SK-N-MC (cell line): ENCODE measurements at regions not wholly inside any gene's neighbourhood (a gene's known extent, or its start where the extent isn't known, plus 50 kb on each side); places are given as distances from the start of the nearest gene placed in this dataset.
A peak's percentile ranks its signal among the peaks of the same experiment; 100 is the strongest.

ENCODE experiments used
- DNase-seq: peaks from one replicate; pipeline ENCODE4 v3.0.0-alpha.2; 2011; ENCODE audit warnings: low read depth, low spot score
- H3K27ac ChIP-seq: fragments of 200-600 bp; sonication (generic); 2 replicates; pipeline ENCODE4 v1.5.1; 2016; ENCODE audit warnings: mixed run types
- H3K36me3 ChIP-seq: fragments of 200-600 bp; sonication (generic); 2 replicates; pipeline ENCODE4 v1.6.1; 2017; ENCODE audit warnings: antibody characterized with exemption, low read length, mixed read lengths; ENCODE audit not compliant: insufficient read depth
- H3K4me3 ChIP-seq: fragments of 200-600 bp; sonication (generic); 2 replicates; pipeline ENCODE4 v1.5.1; 2016
- H3K9ac ChIP-seq: fragments of 200-600 bp; sonication (generic); 2 replicates; pipeline ENCODE4 v1.8.0; 2017; ENCODE audit warnings: mixed run types, mixed read lengths; ENCODE audit not compliant: insufficient read length
- H3K9me3 ChIP-seq: fragments of 200-600 bp; sonication (generic); 2 replicates; pipeline ENCODE4 v1.6.1; 2017; ENCODE audit warnings: low read depth, mild to moderate bottlenecking, antibody characterized with exemption, low read length, moderate library complexity, mixed read lengths
- EZH2 ChIP-seq: fragments of 200-600 bp; sonication (generic); IDR thresholded peaks from one replicate; pipeline ENCODE4 v1.6.1; 2017; ENCODE audit warnings: antibody characterized with exemption
- FOXP2 ChIP-seq: optimal IDR thresholded peaks from 2 replicates; pipeline ENCODE3; 2011; ENCODE audit warnings: mild to moderate bottlenecking, moderate library complexity; ENCODE audit not compliant: insufficient read depth; ENCODE audit errors: extremely low read length, control extremely low read depth
- POLR2AphosphoS5 ChIP-seq: IDR thresholded peaks from 2 replicates; pipeline ENCODE4 v1.6.1; 2012; ENCODE audit warnings: mild to moderate bottlenecking, low read depth, low read length, borderline replicate concordance

DNA sequence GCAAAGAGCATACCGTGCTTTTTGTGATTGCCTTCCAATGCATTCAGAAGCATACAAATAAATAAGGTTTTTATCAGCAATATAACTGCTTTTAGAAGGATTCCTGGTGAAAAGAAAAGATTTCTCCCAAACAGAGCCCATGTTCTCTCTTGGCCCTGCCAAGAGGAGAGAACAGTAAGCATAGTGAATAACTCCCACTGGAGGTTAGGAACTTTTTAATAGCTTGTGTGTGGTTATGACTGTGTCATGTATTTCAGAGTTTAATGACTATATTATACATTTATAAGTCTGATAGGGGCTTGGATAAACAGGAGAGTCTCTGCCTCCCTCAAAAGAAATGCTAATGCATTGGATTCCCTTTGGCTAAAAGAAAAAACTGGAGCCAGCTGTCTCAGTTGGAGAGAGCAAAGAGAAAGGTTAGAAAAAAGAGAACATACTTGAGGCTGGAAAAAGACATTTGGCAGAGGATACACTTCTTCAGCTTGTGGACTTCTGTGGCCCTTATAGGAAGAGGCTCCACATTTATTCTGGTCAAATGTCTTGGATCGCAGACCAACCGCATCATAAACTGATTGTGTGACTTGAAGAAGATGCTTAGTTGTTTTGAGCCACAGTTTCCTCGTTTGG lies 63.0 kb upstream of the SPRED2 start:
- peak; percentile 51 for DNase-seq
- TF ChIP-seq POLR2AphosphoS5 (no peak), EZH2 (no peak), FOXP2 (no peak)
- no peak overlapping the region; the same call in 1 of the 2 replicates for H3K4me3 ChIP-seq
- H3K9ac ChIP-seq, result no peak overlapping the region
- H3K36me3 ChIP-seq, result no peaks in the 10 kb centered on the region
- peak overlapping the region; percentile 60 for H3K27ac ChIP-seq
- H3K9me3 ChIP-seq, result no peaks in the 10 kb centered on the region

DNA sequence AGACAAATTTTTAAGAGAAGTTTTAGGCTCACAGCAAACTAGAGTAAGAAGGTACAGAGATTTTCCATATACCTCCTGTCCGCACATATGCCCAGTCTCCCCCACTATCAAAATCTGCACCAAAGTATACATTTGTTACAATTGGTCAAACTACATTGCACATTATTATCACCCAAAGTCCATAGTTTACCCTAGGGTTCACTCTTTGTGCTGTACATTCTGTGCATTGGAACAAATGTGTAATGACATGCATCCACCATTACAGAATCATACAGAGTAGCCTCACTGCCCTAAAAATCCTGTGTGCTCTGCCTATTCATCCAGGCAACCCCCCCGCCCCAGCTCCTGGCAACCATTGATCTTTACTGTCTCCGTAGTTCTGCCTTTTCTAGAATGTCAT lies 61.7 kb upstream of the SPRED2 start:
- Histone ChIP-seq H3K9ac (no peak overlapping the region), H3K4me3 (no peak overlapping the region), H3K27ac (no peak overlapping the region), H3K36me3 (no peaks in the 10 kb centered on the region), H3K9me3 (no peaks in the 10 kb centered on the region)
- TF ChIP-seq FOXP2, result no peak
- TF ChIP-seq POLR2AphosphoS5, result no peak
- no peak for TF ChIP-seq EZH2
- DNase-seq, result no peak

DNA sequence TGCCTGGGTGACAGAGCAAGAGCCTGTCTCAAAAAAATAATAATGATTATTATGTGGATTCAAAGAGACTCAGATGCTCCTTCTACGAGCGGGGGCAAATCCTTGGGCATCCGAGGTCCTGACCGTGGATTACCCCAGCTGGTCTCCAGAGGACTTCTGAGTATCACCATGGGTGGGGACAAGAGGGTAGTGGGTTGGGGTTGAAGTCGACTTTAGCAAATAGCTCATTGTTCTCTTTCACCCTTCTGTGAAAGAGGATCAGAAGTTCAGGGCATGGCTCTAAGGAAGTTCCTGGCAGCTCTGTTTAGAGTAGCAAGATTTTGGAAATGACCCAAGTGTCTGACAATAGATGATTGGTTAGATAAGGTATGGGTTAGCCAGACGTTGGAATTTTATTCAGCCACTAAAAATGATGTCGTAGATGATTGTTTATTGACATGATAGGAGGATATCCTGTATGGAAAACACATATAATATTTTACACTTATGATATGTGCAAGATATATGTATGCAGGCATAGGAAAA lies 59.0 kb upstream of the SPRED2 start:
- no peak overlapping the region for H3K4me3 ChIP-seq
- no peak overlapping the region for H3K9ac ChIP-seq
- H3K36me3 ChIP-seq, result no peaks in the 10 kb centered on the region
- TF ChIP-seq FOXP2, result no peak
- TF ChIP-seq EZH2, result no peak
- no peak for TF ChIP-seq POLR2AphosphoS5
- DNase-seq, result no peak
- H3K27ac ChIP-seq, result no peak overlapping the region
- no peaks in the 10 kb centered on the region for H3K9me3 ChIP-seq

DNA sequence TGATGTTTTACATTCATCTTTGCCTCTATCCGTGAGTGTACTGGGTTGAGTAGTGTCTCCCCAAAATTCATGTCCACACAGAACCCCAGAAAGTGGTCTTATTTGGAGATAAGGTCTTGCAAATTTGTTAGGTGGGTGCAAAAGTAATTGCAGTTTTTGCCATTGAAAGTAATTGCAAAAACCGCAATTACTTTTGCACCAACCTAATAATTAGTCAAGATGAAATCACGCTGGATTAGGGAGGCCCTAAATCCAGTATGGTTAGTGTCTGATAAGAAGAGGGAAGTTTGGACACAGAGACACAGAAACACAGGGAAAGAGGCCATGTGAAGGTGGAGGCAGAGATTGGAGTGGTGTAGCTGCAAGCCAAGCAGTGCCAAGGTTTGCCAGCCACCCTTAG lies 57.8 kb upstream of the SPRED2 start:
- no peak for DNase-seq
- H3K36me3 ChIP-seq, result no peaks in the 10 kb centered on the region
- TF ChIP-seq POLR2AphosphoS5 (no peak), EZH2 (no peak), FOXP2 (no peak)
- no peaks in the 10 kb centered on the region for H3K9me3 ChIP-seq
- no peak overlapping the region for H3K9ac ChIP-seq
- H3K4me3 ChIP-seq, result no peak overlapping the region
- no peak overlapping the region for H3K27ac ChIP-seq

DNA sequence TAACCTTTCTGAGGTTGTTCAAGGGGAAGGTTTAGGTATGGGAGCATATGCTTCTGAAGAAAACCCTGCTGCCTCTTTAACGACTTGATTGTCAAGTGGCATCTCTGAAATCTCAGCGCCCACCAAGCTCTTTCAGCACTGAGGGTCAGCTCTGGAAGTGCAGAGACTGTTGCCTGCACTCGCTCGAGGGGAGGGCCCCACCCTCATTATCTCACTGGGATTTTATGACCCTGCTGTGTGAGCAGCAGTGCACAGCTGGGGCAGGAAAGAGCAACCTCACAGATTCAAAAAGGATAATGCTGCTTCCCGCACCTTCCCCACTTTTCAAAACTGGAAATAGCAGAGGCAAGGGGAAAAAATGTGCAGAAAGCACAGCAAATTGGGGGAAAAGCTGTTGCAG lies 56.9 kb upstream of the SPRED2 start:
- Histone ChIP-seq H3K9ac (no peak overlapping the region), H3K9me3 (no peaks in the 10 kb centered on the region), H3K4me3 (peak overlapping the region; percentile 41), H3K27ac (peak overlapping the region; percentile 44; the same call in 1 of the 2 replicates), H3K36me3 (no peaks in the 10 kb centered on the region)
- TF ChIP-seq FOXP2, result no peak
- TF ChIP-seq POLR2AphosphoS5, result no peak
- no peak for TF ChIP-seq EZH2
- peak; percentile 22 for DNase-seq

DNA sequence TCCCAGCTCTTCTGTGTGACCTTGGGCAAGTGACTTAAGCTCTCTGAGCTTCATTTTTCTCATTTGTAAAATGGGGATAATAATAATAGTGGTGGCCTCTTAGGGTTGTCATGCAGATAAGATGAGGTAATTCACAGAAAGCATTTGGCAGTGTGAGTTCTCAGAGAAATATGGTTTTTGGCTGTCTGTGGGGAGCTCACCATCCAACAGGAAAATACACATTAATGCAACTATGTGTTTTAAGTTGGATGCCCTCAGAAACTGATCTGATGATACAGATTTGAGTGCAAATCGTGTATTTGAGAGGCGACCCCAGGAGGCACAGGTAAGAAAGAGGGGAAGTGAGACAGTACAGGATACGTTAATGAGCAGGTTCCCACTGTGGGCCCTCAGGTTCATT lies 56.1 kb upstream of the SPRED2 start:
- DNase-seq, result no peak
- TF ChIP-seq FOXP2 (no peak), EZH2 (no peak), POLR2AphosphoS5 (no peak)
- no peak overlapping the region for H3K4me3 ChIP-seq
- H3K9me3 ChIP-seq, result no peaks in the 10 kb centered on the region
- H3K9ac ChIP-seq, result no peak overlapping the region
- H3K36me3 ChIP-seq, result no peaks in the 10 kb centered on the region
- no peak overlapping the region for H3K27ac ChIP-seq

DNA sequence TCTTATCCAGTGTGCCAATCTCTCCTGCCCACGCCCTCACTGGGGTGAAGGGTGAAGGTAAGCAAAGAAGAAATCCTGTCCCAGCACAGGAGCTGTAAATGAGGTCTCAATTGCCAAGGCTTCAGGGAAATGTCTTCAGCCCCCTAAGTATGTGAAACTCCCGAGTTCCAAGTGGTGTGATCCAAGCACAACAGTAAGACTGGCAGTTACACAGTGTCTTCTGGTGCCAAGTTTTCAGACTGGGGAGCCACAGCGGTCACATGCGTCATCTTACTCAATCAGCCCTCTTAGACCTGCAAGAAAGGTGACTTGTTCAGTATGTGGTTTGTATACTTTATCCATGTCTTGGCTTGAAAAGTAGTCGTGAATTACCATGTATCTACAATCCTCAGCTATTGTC lies 55.0 kb upstream of the SPRED2 start:
- no peak overlapping the region for H3K27ac ChIP-seq
- no peak for DNase-seq
- no peak overlapping the region for H3K4me3 ChIP-seq
- H3K36me3 ChIP-seq, result no peaks in the 10 kb centered on the region
- H3K9me3 ChIP-seq, result no peaks in the 10 kb centered on the region
- TF ChIP-seq POLR2AphosphoS5, result no peak
- TF ChIP-seq EZH2, result no peak
- TF ChIP-seq FOXP2, result no peak
- no peak overlapping the region for H3K9ac ChIP-seq

DNA sequence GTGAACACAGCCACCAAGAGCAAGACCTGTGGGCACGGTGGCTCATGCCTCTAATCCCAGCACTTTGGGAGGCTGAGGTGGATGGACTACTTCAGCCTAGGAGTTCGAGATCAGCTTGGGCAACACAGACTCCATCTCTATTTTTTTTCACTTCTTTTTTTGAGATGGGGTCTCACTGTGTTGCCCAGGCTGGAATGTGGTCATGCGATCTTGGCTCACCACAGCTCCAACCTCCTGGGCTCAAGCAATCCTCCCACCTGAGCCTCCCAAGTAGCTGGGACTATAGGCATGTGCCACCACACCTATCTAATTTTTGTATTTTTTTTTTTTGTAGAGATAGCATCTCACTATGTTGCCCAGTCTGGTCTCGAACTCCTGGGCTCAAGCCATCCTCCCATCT lies 54.4 kb upstream of the SPRED2 start:
- no peak for DNase-seq
- Histone ChIP-seq H3K9ac (no peak overlapping the region), H3K4me3 (no peak overlapping the region), H3K36me3 (no peaks in the 10 kb centered on the region), H3K9me3 (no peaks in the 10 kb centered on the region), H3K27ac (no peak overlapping the region)
- TF ChIP-seq EZH2, result no peak
- no peak for TF ChIP-seq POLR2AphosphoS5
- no peak for TF ChIP-seq FOXP2

DNA sequence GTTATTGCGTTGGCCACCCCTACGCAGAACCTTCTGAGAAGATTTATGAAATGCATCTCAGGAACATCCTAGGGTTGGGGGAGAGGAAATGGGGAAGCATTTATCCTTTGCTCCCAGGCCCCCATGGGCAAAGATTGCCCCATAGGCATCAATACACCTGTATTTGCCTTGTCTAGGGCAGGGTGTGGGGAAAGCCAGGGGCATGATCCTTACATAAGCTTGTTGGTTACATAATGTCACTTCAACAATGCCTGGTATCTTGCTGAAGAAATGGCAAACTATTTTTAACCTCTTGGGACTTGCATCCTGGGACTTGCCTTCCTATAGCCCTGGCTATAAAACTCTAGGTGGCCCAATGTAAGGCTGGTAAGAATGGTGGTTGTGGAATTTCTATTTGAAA lies 53.9 kb upstream of the SPRED2 start:
- H3K36me3 ChIP-seq, result no peaks in the 10 kb centered on the region
- no peaks in the 10 kb centered on the region for H3K9me3 ChIP-seq
- no peak overlapping the region for H3K27ac ChIP-seq
- DNase-seq, result no peak
- H3K4me3 ChIP-seq, result no peak overlapping the region
- H3K9ac ChIP-seq, result no peak overlapping the region
- TF ChIP-seq EZH2 (no peak), FOXP2 (no peak), POLR2AphosphoS5 (no peak)
